ENCODE measurements at regions not wholly inside any gene's neighbourhood (a gene's known extent, or its start where the extent isn't known, plus 50 kb on each side); places are given as distances from the start of the nearest gene placed in this dataset.

DNA sequence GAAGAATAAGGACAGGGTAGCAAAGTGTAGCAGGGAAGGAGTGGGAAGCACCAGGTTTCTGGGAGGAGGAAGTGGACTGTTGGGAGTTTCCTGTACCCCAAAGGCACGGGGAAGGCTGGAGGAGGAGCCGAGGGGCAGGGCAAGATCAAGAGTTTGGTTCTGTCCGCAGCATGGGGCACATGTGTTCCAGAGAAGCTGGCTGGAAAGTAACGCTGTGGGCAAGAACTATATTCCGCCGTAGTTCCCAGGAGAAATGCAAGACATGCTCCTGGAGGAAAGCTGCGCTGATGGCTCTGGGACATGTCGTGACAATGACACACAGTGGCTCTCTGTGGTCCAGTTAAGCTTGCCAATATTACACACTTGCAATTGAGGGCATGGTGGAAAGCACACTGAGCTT is 51.7 kb upstream of the KPNA3 start:
- H3K4me1 ChIP-seq, result peaks cover 0 to 9% (median 0%) of the 10 kb centered on the region in 12 donors
- H3K27ac ChIP-seq, result no peak overlapping the region
- DNase-seq (no peak), ATAC-seq (no peak)
- intact Hi-C loops (cut with DNase I), result loop anchor here in 2 of 10 donors (5.0 to 10.0 kb wide), 4 partner anchors 49 to 539 kb away; partner anchors contain the start of gene KPNA3 (in 1 of the 2)
- 64 to 73% (median 69%) methylated on average over 8 of the region's 8 CpGs for WGBS, 4 donors
- no peaks in the 10 kb centered on the region for H3K27me3 ChIP-seq
- H3K9me3 ChIP-seq, result no peaks in the 10 kb centered on the region
- no peaks in the 10 kb centered on the region for H3K36me3 ChIP-seq
- no peak overlapping the region for H3K4me3 ChIP-seq
- TF ChIP-seq POLR2A (IDR thresholded peaks at IDR 0.05), result no peak
- TF ChIP-seq, protein P1, sequence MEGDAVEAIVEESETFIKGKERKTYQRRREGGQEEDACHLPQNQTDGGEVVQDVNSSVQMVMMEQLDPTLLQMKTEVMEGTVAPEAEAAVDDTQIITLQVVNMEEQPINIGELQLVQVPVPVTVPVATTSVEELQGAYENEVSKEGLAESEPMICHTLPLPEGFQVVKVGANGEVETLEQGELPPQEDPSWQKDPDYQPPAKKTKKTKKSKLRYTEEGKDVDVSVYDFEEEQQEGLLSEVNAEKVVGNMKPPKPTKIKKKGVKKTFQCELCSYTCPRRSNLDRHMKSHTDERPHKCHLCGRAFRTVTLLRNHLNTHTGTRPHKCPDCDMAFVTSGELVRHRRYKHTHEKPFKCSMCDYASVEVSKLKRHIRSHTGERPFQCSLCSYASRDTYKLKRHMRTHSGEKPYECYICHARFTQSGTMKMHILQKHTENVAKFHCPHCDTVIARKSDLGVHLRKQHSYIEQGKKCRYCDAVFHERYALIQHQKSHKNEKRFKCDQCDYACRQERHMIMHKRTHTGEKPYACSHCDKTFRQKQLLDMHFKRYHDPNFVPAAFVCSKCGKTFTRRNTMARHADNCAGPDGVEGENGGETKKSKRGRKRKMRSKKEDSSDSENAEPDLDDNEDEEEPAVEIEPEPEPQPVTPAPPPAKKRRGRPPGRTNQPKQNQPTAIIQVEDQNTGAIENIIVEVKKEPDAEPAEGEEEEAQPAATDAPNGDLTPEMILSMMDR (IDR thresholded peaks at IDR 0.05), result no peak

Data from heart left ventricle (tissue), 16 donors.